HG03095 (cell line): ENCODE measurements at regions not wholly inside any gene's neighbourhood (a gene's known extent, or its start where the extent isn't known, plus 50 kb on each side); places are given as distances from the start of the nearest gene placed in this dataset.
"Not testable (repeated sequence)": the region's sequence is repeated elsewhere in the genome, so short reads cannot be mapped to it uniquely, and the experiment has no call there.

Source experiments
- ATAC-seq: cut with Tn5 transposase; IDR thresholded peaks from one replicate; pipeline ENCODE4 v1.9.1; 2021; ENCODE audit warnings: moderate library complexity; ENCODE audit not compliant: unreplicated experiment

GRCh38 chr6:22157233-22157632 lies 139.6 kb downstream of the PRL start:
- ATAC-seq = no peak

- no peak for ATAC-seq
These were observed 132.6 kb downstream of the PRL start for GRCh38 chr6:22164236-22164635.

- not testable (repeated sequence) for ATAC-seq
These were observed 125.8 kb downstream of the PRL start for GRCh38 chr6:22171006-22171405.

GRCh38 chr6:22171885-22172284 lies 125.0 kb downstream of the PRL start:
- ATAC-seq = not testable (repeated sequence)

GRCh38 chr6:22173311-22173710 lies 123.5 kb downstream of the PRL start:
- ATAC-seq = no peak

- ATAC-seq = not testable (repeated sequence)
These were observed 116.6 kb downstream of the PRL start for GRCh38 chr6:22180250-22180649.

- ATAC-seq = no peak
These were observed 112.5 kb downstream of the PRL start for GRCh38 chr6:22184371-22184770.

- no peak for ATAC-seq
These were observed 106.9 kb downstream of the PRL start for GRCh38 chr6:22189946-22190345.

- no peak for ATAC-seq
These were observed 102.5 kb downstream of the PRL start for GRCh38 chr6:22194188-22194921.

GRCh38 chr6:22199771-22200170 lies 97.1 kb downstream of the PRL start:
- ATAC-seq = no peak

GRCh38 chr6:22204153-22204552 lies 92.7 kb downstream of the PRL start:
- ATAC-seq = no peak

- no peak for ATAC-seq
These were observed 91.6 kb downstream of the PRL start for GRCh38 chr6:22205266-22205665.

- no peak for ATAC-seq
These were observed 90.7 kb downstream of the PRL start for GRCh38 chr6:22206106-22206505.

GRCh38 chr6:22208026-22208425 lies 88.8 kb downstream of the PRL start:
- no peak for ATAC-seq

GRCh38 chr6:22214314-22214713 lies 82.5 kb downstream of the PRL start:
- ATAC-seq = no peak

GRCh38 chr6:22215474-22215873 lies 81.4 kb downstream of the PRL start:
- not testable (repeated sequence) for ATAC-seq

- no peak for ATAC-seq
These were observed 78.4 kb downstream of the PRL start for GRCh38 chr6:22218410-22218809.

GRCh38 chr6:22219925-22220324 lies 76.9 kb downstream of the PRL start:
- ATAC-seq = no peak

- ATAC-seq = no peak
These were observed 75.6 kb downstream of the PRL start for GRCh38 chr6:22221211-22221610.

- ATAC-seq = no peak
These were observed 75.2 kb downstream of the PRL start for GRCh38 chr6:22221630-22222029.

- no peak for ATAC-seq
These were observed 74.4 kb downstream of the PRL start for GRCh38 chr6:22222469-22222868.

GRCh38 chr6:22227824-22228610 lies 68.8 kb downstream of the PRL start:
- ATAC-seq = no peak
